IMR-90 (cell line): ENCODE measurements at regions not wholly inside any gene's neighbourhood (a gene's known extent, or its start where the extent isn't known, plus 50 kb on each side); places are given as distances from the start of the nearest gene placed in this dataset.

Experiments
- BHLHE40 ChIP-seq: fragments of 150-350 bp; IDR thresholded peaks from 2 replicates; pipeline ENCODE4 v1.6.1; 2016; ENCODE audit warnings: mild to moderate bottlenecking, low read depth, low read length
- CHD1 ChIP-seq: IDR thresholded peaks from 2 replicates; pipeline ENCODE4 v1.6.1; 2012; ENCODE audit warnings: low read depth, low read length, improper control_type of control experiment
- MAZ ChIP-seq: IDR thresholded peaks from 2 replicates; pipeline ENCODE4 v1.6.1; 2012; ENCODE audit warnings: low read depth, mild to moderate bottlenecking, low read length, improper control_type of control experiment, moderate library complexity, borderline replicate concordance
- NFE2L2 ChIP-seq: fragments of 150-350 bp; IDR thresholded peaks from 2 replicates; pipeline ENCODE4 v1.6.1; 2016; ENCODE audit warnings: low read depth, mild to moderate bottlenecking, low read length
- POLR2A ChIP-seq: IDR thresholded peaks from 2 replicates; pipeline ENCODE4 v1.6.1; 2012; ENCODE audit warnings: mild to moderate bottlenecking, low read depth, low read length
- RAD21 ChIP-seq: IDR thresholded peaks from 2 replicates; pipeline ENCODE4 v1.6.1; 2012; ENCODE audit warnings: low read length, improper control_type of control experiment
- RCOR1 ChIP-seq: IDR thresholded peaks from 2 replicates; pipeline ENCODE4 v1.6.1; 2012; ENCODE audit warnings: mild to moderate bottlenecking, low read length, improper control_type of control experiment; ENCODE audit not compliant: insufficient replicate concordance
- RFX5 ChIP-seq: IDR thresholded peaks from 2 replicates; pipeline ENCODE4 v1.8.0; 2012; ENCODE audit warnings: low read depth, mild to moderate bottlenecking, low read length, moderate library complexity
- SMC3 ChIP-seq: fragments of 150-350 bp; IDR thresholded peaks from 2 replicates; pipeline ENCODE4 v1.6.1; 2016; ENCODE audit warnings: low read depth, mild to moderate bottlenecking, antibody characterized with exemption, low read length, moderate library complexity
- USF2 ChIP-seq: fragments of 150-350 bp; IDR thresholded peaks from 2 replicates; pipeline ENCODE4 v1.6.1; 2017; ENCODE audit warnings: mild to moderate bottlenecking, antibody characterized with exemption, low read length, low read depth
- TF ChIP-seq, protein P1 (sequence below): conservative IDR thresholded peaks from 2 replicates; pipeline ENCODE4 v1.5.1; 2012; ENCODE audit warnings: mild to moderate bottlenecking, low read depth, low read length, improper control_type of control experiment
- TF ChIP-seq, protein P2 (sequence below): fragments of 150-350 bp; IDR thresholded peaks from 2 replicates; pipeline ENCODE4 v1.6.1; 2016; ENCODE audit warnings: low read depth, mild to moderate bottlenecking, low read length, moderate library complexity, borderline replicate concordance

DNA sequence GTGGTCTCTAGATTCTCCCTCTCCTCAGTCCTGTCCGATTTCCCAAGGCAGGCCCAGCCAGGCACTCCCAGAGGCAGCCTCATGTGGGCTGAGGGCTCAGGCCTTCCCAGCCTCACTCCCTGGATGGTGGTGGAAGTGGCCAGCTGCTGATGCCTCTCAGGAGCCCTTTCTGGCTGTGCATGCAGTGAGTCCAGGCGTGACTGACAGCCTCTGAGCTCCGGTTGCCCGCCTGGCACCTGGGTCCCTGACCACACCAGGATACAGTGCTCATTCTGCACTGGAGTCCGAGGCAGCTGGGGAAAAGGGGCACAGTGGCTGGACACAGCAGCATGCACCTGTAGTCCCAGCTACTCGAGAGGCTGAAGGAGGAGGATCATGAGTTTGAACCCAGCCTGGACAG, 132.6 kb downstream of the CUL2 start:
- TF ChIP-seq, protein P1, sequence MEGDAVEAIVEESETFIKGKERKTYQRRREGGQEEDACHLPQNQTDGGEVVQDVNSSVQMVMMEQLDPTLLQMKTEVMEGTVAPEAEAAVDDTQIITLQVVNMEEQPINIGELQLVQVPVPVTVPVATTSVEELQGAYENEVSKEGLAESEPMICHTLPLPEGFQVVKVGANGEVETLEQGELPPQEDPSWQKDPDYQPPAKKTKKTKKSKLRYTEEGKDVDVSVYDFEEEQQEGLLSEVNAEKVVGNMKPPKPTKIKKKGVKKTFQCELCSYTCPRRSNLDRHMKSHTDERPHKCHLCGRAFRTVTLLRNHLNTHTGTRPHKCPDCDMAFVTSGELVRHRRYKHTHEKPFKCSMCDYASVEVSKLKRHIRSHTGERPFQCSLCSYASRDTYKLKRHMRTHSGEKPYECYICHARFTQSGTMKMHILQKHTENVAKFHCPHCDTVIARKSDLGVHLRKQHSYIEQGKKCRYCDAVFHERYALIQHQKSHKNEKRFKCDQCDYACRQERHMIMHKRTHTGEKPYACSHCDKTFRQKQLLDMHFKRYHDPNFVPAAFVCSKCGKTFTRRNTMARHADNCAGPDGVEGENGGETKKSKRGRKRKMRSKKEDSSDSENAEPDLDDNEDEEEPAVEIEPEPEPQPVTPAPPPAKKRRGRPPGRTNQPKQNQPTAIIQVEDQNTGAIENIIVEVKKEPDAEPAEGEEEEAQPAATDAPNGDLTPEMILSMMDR, result no peak
- TF ChIP-seq, protein P2, sequence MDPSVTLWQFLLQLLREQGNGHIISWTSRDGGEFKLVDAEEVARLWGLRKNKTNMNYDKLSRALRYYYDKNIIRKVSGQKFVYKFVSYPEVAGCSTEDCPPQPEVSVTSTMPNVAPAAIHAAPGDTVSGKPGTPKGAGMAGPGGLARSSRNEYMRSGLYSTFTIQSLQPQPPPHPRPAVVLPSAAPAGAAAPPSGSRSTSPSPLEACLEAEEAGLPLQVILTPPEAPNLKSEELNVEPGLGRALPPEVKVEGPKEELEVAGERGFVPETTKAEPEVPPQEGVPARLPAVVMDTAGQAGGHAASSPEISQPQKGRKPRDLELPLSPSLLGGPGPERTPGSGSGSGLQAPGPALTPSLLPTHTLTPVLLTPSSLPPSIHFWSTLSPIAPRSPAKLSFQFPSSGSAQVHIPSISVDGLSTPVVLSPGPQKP, result no peak
- TF ChIP-seq RFX5, result no peak
- TF ChIP-seq BHLHE40, result no peak
- no peak for TF ChIP-seq SMC3
- TF ChIP-seq POLR2A, result no peak
- no peak for TF ChIP-seq USF2
- TF ChIP-seq MAZ, result no peak
- TF ChIP-seq CHD1, result no peak
- TF ChIP-seq RAD21, result no peak
- no peak for TF ChIP-seq RCOR1
- no peak for TF ChIP-seq NFE2L2
